Osteocyte (in vitro differentiated cells): ENCODE measurements at regions not wholly inside any gene's neighbourhood (a gene's known extent, or its start where the extent isn't known, plus 50 kb on each side); places are given as distances from the start of the nearest gene placed in this dataset.
A peak's percentile ranks its signal among the peaks of the same experiment; 100 is the strongest.

Source experiments
- DNase-seq: peaks from one replicate; pipeline ENCODE4 v3.0.0; 2021; ENCODE audit warnings: mixed read lengths; ENCODE audit not compliant: unreplicated experiment; ENCODE audit errors: extremely low spot score
- H3K27ac Mint-ChIP-seq: one replicate; pipeline ENCODE4 v1.8.0; 2021; ENCODE audit warnings: mild to moderate bottlenecking, mixed read lengths; ENCODE audit not compliant: unreplicated experiment
- H3K27me3 Mint-ChIP-seq: one replicate; pipeline ENCODE4 v1.8.0; 2021; ENCODE audit warnings: mixed read lengths; ENCODE audit not compliant: unreplicated experiment
- H3K36me3 Mint-ChIP-seq: one replicate; pipeline ENCODE4 v1.8.0; 2021; ENCODE audit warnings: mixed read lengths; ENCODE audit not compliant: unreplicated experiment
- H3K4me1 Mint-ChIP-seq: one replicate; pipeline ENCODE4 v1.8.0; 2021; ENCODE audit warnings: mixed read lengths; ENCODE audit not compliant: unreplicated experiment
- H3K4me3 Mint-ChIP-seq: one replicate; pipeline ENCODE4 v1.8.0; 2021; ENCODE audit warnings: mild to moderate bottlenecking, moderate library complexity, mixed read lengths; ENCODE audit not compliant: unreplicated experiment
- H3K9me3 Mint-ChIP-seq: one replicate; pipeline ENCODE4 v1.8.0; 2021; ENCODE audit warnings: mixed read lengths; ENCODE audit not compliant: unreplicated experiment
- CTCF ChIP-seq: fragments of 200-600 bp; sonication (generic); IDR thresholded peaks from 2 replicates; pipeline ENCODE4 v1.5.0; 2021; ENCODE audit warnings: antibody characterized with exemption, mild to moderate bottlenecking, moderate library complexity

GRCh38 chr19:30621326-30621920 lies 249.2 kb downstream of the ZNF536 start:
- DNase-seq = no peak
- no peak overlapping the region for H3K4me3 Mint-ChIP-seq
- no peak overlapping the region for H3K27ac Mint-ChIP-seq
- TF ChIP-seq CTCF = no peak
- no peaks in the 10 kb centered on the region for H3K4me1 Mint-ChIP-seq
- H3K36me3 Mint-ChIP-seq = peaks cover 2% of the 10 kb centered on the region
- H3K9me3 Mint-ChIP-seq = peaks cover 19% of the 10 kb centered on the region
- H3K27me3 Mint-ChIP-seq = no peaks in the 10 kb centered on the region

GRCh38 chr19:30620354-30620753 lies 248.2 kb downstream of the ZNF536 start:
- Mint-ChIP-seq H3K9me3 (peaks cover 22% of the 10 kb centered on the region), H3K4me3 (no peak overlapping the region), H3K36me3 (peaks cover 2% of the 10 kb centered on the region), H3K4me1 (no peaks in the 10 kb centered on the region), H3K27me3 (no peaks in the 10 kb centered on the region), H3K27ac (no peak overlapping the region)
- no peak for TF ChIP-seq CTCF
- no peak for DNase-seq

DNA sequence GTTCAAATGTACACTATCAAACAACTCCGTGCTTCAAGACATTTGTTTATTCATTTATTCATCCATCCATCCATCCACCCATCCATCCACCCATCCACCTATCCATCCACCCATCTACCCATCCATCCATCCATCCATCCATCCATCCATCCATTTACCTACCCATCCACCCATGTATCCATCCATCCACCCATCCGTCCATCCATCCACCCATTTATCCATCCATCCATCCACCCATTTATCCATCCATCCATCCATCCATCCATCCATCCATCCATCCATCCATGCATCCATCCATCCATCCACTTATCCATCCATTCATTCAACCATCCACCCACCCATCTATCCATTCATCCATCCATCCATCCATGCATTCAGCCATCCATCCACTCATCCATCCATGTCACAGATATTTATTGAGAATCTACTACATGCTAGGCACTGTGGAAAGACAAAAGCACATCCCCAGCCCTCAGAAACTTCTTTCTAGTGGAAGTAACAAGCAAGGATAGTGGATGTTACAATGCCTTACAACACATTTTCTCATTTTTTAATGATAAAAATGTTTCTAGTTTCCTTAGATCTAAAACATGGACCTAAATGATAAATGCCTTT lies 237.6 kb downstream of the ZNF536 start:
- Mint-ChIP-seq H3K4me3 (no peak overlapping the region), H3K27me3 (no peaks in the 10 kb centered on the region), H3K36me3 (no peaks in the 10 kb centered on the region), H3K27ac (no peak overlapping the region), H3K9me3 (peaks cover 17% of the 10 kb centered on the region), H3K4me1 (no peaks in the 10 kb centered on the region)
- DNase-seq = no peak
- no peak for TF ChIP-seq CTCF

DNA sequence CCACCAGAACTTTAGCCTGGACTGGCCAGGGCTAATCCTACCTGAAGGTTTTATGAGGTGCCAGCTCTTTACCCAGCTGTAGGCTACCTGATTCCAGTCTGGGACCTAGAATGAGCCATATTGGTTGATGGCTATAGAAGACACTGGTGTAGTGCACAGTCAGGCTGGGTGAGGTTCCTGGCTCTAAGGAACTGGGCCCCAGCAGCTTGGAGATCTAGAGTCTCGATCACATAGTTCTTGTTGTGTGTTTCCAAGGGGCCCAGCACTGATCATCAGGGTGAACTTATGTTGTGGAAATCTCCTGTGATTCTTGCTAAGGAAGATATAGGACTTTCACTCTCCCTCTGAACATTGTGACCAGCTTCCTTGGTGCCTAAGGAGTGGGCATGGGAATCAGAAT lies 236.3 kb downstream of the ZNF536 start:
- peaks cover 17% of the 10 kb centered on the region for H3K9me3 Mint-ChIP-seq
- no peak for TF ChIP-seq CTCF
- no peaks in the 10 kb centered on the region for H3K4me1 Mint-ChIP-seq
- DNase-seq = peak; percentile 25
- H3K36me3 Mint-ChIP-seq = no peaks in the 10 kb centered on the region
- no peak overlapping the region for H3K27ac Mint-ChIP-seq
- H3K27me3 Mint-ChIP-seq = no peaks in the 10 kb centered on the region
- H3K4me3 Mint-ChIP-seq = no peak overlapping the region
